Hematopoietic multipotent progenitor cell treated with erythropoietin and hydrocortisone succinate and interleukin-3 and kit ligand, for 15 days (in vitro differentiated cells): ENCODE measurements at regions not wholly inside any gene's neighbourhood (a gene's known extent, or its start where the extent isn't known, plus 50 kb on each side); places are given as distances from the start of the nearest gene placed in this dataset.

Experiments used
- DNase-seq: peaks from one replicate; pipeline ENCODE4 v3.0.0-alpha.2; 2015; ENCODE audit warnings: low spot score

DNA sequence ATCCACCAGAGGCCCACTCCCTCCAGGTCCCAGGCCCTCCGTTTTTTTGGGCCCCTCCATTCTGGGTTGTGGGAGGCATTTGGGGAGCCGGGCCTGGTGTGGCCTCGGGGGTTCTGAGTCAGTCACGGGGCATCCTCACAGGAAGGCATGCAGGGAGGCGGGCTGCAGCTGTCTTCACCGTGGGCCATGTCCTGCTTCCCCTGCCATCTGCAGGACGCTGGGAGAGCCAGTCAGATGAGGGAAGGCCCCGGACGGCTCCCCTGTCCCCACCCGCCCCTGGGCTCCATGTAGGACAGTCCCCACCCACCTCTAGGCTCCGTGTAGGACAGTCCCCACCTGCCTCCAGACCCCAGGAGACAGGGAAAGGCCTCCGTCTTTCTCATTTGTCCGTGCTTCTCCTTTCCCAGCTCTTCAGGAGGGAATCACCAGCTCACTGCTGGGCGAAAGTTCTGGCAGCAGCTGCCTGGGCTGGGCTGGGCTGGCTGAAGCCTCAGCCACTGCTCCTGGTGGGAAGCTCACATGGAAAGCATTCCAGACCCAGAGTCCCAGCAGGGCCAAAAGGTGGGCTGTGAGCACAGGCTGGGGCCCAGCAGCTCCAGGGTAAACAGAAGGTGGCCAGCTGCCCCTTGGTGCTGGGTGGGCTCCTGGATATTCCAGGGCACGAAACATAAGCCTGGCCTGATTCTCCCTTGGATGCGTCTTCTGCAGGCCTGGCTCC, 217.8 kb downstream of the KIF26A start:
- no peak for DNase-seq

- no peak for DNase-seq
Observed at GRCh38 chr14:104356738-104357688, 218.6 kb downstream of the KIF26A start.

GRCh38 chr14:104357689-104358527, 219.5 kb downstream of the KIF26A start:
- no peak for DNase-seq

GRCh38 chr14:104358528-104359300, 220.3 kb downstream of the KIF26A start:
- DNase-seq: no peak

- no peak for DNase-seq
Observed at GRCh38 chr14:104359301-104359968, 220.1 kb upstream of the C14orf180 start.

- no peak for DNase-seq
Observed at GRCh38 chr14:104359969-104360442, 219.6 kb upstream of the C14orf180 start.

- no peak for DNase-seq
Observed at GRCh38 chr14:104360501-104360900, 219.1 kb upstream of the C14orf180 start.

GRCh38 chr14:104361101-104361591, 218.4 kb upstream of the C14orf180 start:
- DNase-seq: no peak

DNA sequence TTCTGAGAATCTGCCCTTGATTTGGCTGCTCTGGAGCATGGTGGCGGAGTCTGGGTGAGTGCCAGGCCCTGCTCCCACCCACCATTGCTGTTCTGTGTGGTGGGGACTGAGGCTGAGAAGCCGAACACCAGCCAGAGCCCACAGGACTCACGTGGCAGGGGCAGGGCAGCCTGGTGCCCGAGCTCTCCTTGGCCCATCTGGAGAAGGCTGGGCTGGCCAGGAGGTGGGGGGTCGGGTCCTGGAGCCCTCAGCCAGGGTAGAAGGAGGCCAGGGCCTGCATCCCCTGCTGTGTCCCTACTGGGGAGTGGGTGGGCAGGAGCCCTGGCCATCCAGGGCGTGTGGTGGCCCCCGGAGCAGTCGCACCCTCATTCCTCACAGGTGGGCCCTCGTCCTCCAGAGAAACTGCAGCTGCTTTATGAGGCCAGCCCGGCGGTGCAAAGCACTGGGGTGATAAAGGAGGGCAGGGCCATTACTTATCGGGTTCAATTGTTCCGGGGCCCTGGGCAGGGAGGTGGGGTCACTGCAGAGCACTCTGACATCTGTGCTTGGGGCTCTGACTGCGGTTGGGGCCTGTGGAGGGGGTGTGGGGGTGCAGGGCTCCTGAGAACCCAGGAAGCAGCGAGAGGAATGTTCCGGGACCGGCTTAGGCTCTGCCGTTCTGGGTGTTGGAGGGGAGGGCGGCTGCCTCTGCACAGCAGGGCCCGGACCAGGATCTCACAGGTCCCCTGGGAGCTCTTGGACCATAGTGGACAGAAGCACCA, 217.5 kb upstream of the C14orf180 start:
- no peak for DNase-seq

- DNase-seq: no peak
Observed at GRCh38 chr14:104362761-104363605, 216.6 kb upstream of the C14orf180 start.

- DNase-seq: no peak
Observed at GRCh38 chr14:104363891-104364760, 215.4 kb upstream of the C14orf180 start.

DNA sequence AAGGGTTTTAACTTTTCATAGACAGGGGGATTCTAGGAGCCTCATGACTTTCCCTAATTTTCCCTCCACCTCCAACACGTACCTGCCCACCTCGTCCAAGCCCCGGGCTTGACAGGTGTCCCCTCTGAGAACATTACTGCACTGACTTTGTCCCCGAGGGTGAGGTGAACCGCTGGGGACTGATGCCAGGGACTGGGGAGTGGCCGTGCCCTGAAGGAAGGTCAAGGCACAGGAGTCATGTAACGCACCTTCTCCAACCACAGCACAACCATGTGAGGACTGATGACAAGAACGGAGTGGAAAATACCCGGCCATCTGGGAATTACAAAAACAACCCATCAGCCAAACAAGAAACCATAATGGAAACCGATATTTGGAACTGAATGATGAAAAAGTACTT, 214.7 kb upstream of the C14orf180 start:
- DNase-seq: no peak

DNA sequence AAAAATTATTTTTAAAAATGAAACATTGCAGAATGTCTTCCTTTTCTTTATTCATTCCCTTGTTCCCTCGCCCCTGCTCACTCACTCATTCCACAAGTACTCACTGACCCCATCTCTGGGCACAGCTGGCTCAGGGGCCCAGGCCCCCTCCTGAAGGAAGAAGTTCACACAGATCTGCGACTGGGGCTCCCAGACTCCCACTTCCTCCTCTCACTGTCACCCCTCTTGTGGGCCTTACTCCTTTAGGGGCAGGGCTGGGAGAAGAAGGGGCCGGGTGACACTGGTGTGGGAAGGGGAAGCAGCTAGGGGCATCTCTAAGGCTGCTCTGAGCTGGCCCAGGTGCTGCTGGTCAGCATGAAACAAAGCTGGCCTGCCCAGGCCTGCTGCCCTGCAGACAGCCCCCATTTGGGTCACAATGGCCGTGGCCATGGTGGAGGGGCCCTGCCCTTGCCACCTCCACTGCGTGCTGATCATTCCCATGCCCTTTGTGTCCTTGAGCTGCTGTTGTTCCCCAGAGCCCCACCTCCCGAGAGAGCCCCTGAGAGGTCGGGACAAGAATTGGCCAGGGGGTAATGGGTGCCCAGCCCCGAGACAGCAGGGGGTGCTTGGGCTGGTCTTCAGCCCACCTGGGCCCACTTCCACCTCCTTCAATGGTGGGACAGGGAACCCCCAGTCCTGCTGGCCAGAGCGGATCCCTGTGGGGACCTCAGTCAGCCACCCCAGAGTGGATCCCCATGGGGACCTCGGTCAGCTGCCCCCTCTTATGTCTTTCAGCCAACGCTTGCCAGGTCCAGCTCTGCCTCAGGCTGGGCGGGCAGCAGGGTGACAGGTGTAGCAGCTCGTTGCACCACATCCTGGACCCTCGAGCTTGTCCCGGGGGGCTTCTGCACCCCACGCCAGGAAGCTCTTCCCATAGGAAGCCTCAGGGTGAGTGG, 212.4 kb upstream of the C14orf180 start:
- no peak for DNase-seq

DNA sequence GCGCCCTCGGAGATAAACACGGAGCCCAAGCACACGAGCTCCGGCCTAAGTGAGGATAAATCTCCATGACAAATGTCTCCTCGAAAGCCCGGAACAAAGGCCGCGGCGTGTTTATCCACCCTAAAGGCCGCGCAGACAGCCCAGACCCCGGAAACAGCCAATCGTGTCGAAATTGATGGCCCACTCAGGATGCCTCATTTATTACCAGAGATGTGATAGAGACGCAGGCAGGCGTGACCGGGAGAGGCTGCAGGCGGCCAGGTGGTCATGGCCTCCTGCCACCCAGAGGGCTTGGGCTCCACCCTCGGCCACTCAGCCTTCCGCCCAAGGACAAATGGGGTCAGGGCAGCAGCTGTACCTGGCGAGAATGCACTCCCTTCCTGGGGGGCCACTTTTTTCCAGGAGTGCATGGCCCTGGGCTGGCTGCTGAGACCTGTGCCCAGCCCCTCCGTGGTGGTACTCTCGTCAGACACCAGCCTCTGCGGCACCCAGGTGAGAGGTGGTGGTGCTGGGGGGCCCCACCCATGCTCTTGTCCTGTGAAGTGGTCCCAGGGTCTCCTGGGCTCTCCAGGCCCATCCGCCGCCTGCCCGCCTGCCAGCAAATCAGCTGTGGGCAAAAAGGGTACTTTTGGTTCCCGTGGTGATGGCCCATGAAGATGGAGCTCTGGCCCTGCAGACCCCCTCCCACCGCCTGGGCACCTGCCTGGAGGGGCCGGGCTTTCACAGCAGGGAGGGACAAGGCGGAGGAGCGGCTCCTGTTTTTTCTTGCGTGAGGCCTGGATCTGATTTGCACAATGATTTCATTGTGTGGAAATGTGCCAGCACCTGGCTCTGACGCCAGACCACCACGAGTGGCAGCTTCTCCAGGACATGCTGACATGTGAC, 211.5 kb upstream of the C14orf180 start:
- no peak for DNase-seq

GRCh38 chr14:104368751-104369100, 210.8 kb upstream of the C14orf180 start:
- no peak for DNase-seq

DNA sequence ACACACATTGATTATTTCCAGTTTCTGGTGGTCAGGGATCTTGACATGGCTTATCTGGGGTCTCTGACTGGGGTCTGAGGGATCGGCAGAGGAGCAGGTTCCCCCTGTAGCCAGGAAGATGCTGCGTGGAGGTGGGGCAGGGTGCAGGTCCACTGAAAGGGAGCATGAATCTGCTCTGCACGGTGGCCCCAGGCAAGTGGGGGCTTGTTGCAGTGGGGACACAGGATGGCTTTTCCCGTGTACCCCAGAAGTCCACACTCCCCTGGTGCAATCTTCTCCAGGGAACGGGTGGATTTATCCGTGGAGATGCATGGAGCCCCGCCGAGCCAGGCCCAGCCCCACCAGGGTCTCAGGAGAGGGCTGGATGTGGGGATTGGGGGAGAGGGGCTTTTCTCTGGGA, 210.4 kb upstream of the C14orf180 start:
- no peak for DNase-seq
